Breast epithelium (tissue), 3 donors: ENCODE measurements at regions not wholly inside any gene's neighbourhood (a gene's known extent, or its start where the extent isn't known, plus 50 kb on each side); places are given as distances from the start of the nearest gene placed in this dataset.

Experiments
- POLR2A ChIP-seq: fragments of 450-650 bp; IDR thresholded peaks from one replicate; pipeline ENCODE4 v1.6.1; 2016; ENCODE audit warnings: antibody characterized with exemption, mild to moderate bottlenecking, moderate library complexity
- POLR2AphosphoS5 ChIP-seq, 3 donors: sonication (generic); formaldehyde crosslinking; IDR thresholded peaks; one replicate each; pipeline ENCODE4 v1.6.1; 2017; ENCODE audit warnings: antibody characterized with exemption in 3 of 3
- TF ChIP-seq, protein P1 (sequence below), 3 donors: fragments of 450-650 bp; IDR thresholded peaks; one replicate each; pipeline ENCODE4 v1.5.1; 2016 to 2017; ENCODE audit warnings: antibody characterized with exemption in 3 of 3, mild to moderate bottlenecking in 3 of 3, moderate library complexity in 3 of 3

GRCh38 chr3:95832146-95832545 lies 982.2 kb upstream of the EPHA6 start:
- TF ChIP-seq, protein P1, sequence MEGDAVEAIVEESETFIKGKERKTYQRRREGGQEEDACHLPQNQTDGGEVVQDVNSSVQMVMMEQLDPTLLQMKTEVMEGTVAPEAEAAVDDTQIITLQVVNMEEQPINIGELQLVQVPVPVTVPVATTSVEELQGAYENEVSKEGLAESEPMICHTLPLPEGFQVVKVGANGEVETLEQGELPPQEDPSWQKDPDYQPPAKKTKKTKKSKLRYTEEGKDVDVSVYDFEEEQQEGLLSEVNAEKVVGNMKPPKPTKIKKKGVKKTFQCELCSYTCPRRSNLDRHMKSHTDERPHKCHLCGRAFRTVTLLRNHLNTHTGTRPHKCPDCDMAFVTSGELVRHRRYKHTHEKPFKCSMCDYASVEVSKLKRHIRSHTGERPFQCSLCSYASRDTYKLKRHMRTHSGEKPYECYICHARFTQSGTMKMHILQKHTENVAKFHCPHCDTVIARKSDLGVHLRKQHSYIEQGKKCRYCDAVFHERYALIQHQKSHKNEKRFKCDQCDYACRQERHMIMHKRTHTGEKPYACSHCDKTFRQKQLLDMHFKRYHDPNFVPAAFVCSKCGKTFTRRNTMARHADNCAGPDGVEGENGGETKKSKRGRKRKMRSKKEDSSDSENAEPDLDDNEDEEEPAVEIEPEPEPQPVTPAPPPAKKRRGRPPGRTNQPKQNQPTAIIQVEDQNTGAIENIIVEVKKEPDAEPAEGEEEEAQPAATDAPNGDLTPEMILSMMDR (IDR thresholded peaks at IDR 0.05) = no peak
- TF ChIP-seq POLR2AphosphoS5 (IDR thresholded peaks at IDR 0.05) (no peak), POLR2A (no peak)
